Left renal pelvis (tissue), 4 donors: ENCODE measurements at regions not wholly inside any gene's neighbourhood (a gene's known extent, or its start where the extent isn't known, plus 50 kb on each side); places are given as distances from the start of the nearest gene placed in this dataset.

Experiments used
- DNase-seq, 4 donors: peaks; one replicate each; pipeline ENCODE4 v3.0.0-alpha.2; 2013; ENCODE audit warnings: low read depth in 4 of 4, low spot score in 3 of 4

GRCh38 chr1:199301472-199302217 lies 662.8 kb downstream of the PTPRC start:
- DNase-seq, result no peak

GRCh38 chr1:199302554-199302953 lies 663.7 kb downstream of the PTPRC start:
- DNase-seq, result no peak

GRCh38 chr1:199303035-199303434 lies 664.2 kb downstream of the PTPRC start:
- DNase-seq, result no peak

GRCh38 chr1:199305053-199305452 lies 666.2 kb downstream of the PTPRC start:
- no peak for DNase-seq

DNA sequence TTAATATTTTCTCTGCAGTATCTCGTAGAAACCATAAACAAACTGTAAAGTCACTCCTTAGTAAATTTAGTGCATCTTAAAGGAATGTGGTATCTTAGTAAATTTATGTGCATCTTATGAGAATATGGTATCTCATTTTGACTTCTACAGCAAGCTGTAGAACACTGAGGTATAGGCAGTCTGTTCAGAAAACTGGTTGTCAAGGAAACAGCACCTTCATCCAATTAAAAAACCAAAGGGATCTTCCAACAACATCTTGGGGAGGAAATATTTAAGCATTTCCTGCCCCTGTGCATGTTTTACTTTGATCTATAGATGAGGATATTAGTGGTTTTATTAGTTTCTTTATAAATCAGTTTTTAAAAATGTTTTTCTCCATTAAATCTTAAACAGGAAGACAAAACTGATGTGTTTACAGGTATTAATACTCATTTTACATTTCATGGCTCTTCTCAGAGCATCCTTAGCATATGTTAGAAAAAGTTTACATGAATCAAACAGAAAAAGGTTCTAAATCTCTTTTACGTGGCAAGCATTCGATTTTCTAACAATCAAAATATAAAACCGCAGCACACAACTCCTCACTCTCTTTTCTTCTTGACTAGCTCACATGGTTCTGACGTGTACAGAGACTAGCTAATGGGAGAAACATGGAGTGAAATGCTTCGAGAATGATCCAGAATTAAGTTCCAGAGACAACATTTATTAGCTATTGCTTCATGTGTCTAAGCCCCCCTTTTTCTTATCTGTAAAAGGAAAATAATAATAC lies 668.8 kb downstream of the PTPRC start:
- no peak for DNase-seq

DNA sequence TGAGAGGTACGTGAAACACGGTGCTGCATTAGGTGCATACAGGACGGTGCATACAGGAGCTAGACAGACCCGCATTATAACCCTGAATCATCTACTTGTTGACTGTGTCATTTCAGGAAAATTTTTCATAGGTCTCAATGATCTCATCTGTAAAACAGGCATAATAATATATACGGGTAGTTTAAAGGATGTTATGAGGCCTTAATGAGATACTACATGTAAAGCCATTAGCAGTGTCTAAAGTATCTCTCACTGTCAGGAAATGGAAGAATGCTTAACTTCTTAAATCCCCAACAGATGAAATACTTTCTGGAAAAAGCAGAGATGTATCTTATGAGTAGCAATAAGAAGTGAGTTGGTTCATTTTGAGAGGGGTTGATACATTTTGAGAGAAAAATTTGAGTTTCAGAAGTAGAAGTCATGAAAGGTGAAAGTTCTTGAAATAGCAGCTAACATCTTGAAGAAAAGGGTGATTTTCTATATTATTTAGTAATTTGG lies 669.6 kb downstream of the PTPRC start:
- DNase-seq, result no peak

- no peak for DNase-seq
Measured at GRCh38 chr1:199310708-199311107, 671.9 kb downstream of the PTPRC start.

DNA sequence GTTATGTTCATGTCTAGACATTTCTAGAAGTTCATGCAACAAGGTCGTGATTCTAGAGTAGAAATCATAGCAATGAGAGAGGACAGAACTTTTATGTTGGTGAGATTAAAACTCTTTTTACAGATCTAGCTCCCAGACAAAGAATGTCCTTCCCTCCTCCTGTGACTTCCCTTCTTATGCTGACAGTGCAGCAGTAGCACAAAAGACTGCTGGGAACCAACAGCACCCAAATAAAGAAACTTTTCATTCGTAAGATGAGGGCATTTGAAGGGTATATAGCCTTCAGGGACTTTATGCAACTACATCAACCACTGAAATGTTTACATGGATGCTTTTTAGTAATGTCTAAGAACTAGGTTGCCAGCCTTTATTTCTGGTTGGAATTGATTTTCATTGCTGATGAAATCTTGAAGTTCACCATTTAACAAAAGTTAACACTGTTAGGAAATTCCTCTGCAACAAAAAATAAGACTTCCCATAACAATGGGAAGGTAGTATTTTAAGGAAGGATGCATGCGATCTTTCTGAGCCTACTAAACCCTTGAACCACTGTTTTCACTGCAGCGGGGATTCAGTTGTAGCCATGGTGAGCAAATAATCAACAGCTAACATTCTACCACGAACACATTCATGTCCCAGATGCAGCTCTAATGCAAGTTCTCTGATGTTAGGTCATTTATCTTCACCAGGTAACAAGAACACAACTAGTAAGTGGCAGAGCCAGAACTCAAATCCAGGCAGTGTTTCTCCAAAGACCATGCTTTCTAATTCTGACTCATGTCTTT lies 672.8 kb downstream of the PTPRC start:
- no peak for DNase-seq

DNA sequence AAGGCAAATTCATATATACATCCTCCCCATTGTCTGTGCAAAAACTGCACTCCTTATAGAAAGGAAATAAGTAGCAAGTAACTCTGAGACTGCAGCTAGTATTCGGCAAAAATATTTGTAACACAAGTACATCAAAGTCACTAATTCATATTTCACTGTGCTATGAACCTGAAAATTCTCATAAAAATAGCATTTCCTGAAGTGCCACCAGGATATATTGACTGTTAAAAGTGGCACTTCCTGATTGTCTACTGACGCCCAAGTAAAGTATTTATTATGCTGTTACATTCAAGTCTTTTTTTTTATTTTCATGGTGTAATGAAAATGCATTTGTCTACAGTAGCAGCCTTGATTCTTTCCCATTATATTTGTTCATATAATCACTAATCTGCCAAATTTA lies 673.8 kb downstream of the PTPRC start:
- no peak for DNase-seq

DNA sequence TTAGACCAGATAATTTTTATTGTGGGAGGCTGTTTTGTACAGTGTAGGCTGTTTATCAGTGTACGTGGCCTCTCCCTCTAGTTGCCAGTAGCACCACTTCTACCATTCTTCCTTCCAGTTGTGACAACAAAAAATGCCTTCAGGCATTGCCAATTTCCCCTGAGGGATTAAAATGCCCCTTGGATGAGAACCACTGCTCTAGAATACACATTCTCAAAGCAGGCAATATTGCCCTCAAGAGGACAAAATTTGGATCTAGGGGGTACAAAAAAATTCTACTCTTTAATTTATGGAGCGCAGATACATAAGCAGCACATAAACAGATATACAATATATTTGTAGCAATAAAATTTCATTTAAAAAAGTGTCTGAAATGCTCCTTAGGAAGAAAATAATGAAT lies 674.6 kb downstream of the PTPRC start:
- DNase-seq, result no peak

GRCh38 chr1:199319341-199319740 lies 680.5 kb downstream of the PTPRC start:
- DNase-seq, result no peak

DNA sequence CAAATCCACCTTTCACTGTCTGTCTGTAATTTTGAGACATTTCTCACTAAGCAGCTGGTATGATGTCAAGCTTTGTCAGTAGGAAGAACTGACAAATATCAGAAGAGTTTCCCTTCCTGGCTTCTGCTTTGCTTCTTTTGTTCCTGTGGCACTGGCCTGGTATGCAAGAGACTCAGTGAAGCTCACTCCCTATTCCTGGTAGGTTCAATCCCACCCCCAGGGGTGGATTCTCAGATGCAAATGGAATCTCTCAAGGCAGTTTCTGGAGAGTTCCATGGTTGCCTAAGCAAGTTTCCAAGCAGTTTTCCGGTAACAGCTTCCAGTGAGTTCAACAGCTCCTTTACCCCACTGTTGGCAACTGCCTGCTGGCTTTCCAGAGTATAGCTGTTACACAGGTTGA lies 683.4 kb downstream of the PTPRC start:
- DNase-seq, result no peak

DNA sequence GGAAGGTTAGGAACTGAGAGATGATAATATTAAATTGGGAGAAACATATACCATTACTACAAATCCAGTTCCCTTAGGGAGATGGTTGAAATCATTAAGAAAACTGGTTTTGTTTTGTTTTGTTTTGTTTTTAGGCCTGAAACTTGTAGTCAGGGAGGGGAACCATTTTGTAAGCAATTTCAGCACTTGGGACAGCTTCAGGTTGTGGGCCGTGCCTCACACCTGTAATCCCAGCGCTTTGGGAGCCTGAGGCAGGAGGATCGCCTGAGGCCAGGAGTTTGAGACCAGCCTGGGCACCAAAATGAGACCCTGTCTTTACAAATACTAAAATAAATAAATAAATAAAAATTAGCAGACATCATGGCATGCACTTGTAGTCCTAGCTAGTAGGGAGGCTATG lies 694.3 kb upstream of the NR5A2 start:
- DNase-seq, result no peak

DNA sequence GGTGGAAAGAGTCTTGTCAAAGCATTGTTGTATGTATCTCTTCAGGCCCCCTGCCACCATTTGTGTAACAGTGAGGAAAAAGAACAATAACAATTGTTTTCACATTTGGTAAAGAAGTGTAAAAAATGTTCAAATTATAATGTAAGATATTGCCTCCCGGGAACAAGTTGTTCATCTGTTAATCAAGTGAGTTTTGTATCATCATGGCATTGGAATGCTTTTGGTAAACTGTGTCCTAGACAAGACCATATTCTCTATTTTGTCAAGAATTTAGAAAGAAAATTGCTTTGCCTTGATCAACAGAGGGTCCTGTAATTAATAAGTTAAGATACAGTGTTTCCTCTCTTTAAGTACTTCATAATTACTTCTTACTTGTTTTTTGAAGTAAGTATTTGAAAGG lies 692.0 kb upstream of the NR5A2 start:
- no peak for DNase-seq

DNA sequence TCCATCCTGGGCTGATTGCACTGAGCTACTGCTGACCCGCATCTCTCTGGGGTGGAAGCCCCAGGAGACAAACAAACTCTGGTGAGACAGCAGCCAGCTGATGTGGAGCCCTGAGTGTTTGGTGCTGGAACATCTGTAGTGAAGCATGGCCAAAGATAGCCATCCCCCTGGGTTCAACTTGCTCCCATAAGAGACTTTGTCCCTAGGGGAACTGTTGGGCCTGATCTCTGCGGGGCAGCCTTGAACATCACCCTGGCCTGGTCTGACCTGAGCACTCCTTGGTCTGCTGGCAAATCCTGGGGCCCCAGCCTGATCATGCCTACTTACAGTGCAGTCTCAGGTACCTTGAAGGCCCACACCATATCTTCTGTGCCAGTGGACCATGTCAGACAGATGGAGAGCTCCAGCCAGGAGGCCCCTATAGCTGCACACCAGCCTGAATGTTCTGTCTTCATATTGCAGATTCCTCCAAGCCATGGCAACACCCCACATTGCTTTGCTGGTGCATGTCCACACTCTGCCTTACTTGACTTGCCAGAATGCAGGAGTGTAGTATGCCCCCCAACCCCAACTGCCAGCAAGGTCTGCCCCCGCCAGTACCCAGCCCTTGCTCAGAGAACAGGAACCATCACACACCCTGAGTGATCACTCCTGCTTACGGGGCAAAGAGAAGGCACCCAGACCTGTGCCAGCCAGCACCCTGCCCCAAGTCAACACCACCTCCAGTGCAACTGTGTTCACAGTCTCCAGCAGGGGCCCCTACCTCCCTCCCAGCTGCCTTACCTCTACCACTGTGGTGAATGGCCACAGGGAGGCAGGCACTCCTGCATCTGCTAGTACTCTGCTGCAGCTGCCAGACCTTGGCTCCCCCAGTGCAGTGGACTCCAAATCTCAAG lies 690.5 kb upstream of the NR5A2 start:
- DNase-seq, result no peak

- no peak for DNase-seq
Measured at GRCh38 chr1:199338760-199339159, 688.8 kb upstream of the NR5A2 start.

GRCh38 chr1:199352351-199352750 lies 675.2 kb upstream of the NR5A2 start:
- DNase-seq, result no peak

DNA sequence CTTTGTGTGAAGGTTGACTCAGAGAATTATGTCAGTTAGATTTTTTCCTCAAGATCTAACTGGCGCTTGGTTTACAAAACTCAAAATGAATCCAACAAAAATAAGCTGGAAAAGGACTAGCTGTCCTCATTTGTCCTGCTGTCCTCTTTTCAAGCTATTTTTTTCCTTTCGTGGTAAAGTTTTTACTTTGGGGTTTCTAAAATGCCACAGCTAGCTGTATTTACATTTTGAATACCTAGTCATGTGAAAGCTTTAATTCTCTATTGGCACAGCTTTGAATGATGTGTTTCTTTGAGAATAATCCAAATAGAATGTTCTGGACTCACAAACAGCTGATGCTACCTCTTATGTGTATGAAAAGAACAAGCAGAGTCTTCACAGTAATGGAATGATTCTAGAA lies 673.6 kb upstream of the NR5A2 start:
- DNase-seq, result no peak

GRCh38 chr1:199356561-199356960 lies 670.9 kb upstream of the NR5A2 start:
- peak in 2 of 4 donors; percentile 26 to 37 for DNase-seq

DNA sequence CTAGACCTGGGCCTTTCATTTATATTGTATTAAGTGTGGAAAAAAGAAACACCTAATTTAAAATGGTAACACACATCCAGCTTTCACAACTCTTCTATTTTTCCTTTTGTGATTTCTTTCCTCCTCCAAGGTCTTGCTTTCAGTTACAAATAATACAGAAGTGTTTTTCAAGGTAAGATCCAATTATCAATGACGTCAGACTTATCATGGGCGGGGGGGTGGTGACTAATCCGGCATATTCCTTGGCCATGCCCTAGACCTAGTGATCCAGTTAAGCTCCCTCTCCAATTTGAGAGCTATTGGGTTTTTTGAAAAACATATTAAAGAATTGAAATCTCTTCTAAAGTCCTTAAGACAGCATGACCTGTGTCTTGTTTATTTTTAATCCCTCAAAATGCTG lies 669.9 kb upstream of the NR5A2 start:
- no peak for DNase-seq
